SJCRH30 (cell line): ENCODE measurements at regions not wholly inside any gene's neighbourhood (a gene's known extent, or its start where the extent isn't known, plus 50 kb on each side); places are given as distances from the start of the nearest gene placed in this dataset.
"Not testable (repeated sequence)": the region's sequence is repeated elsewhere in the genome, so short reads cannot be mapped to it uniquely, and the experiment has no call there.

Experiments
- DNase-seq, 2 experiments: peaks; one replicate each; pipeline ENCODE4 v3.0.0-alpha.2; 2015 to 2020
- H3K27ac ChIP-seq: fragments of 250-450 bp; sonication (Bioruptor Pico); 2 replicates; pipeline ENCODE4 v1.5.1; 2020; ENCODE audit warnings: mild to moderate bottlenecking, moderate library complexity
- H3K27me3 ChIP-seq: fragments of 250-450 bp; sonication (Bioruptor Pico); 2 replicates; pipeline ENCODE4 v1.5.1; 2020; ENCODE audit warnings: mild to moderate bottlenecking, moderate library complexity
- H3K36me3 ChIP-seq: fragments of 250-450 bp; sonication (Bioruptor Pico); 2 replicates; pipeline ENCODE4 v1.5.1; 2020; ENCODE audit warnings: mild to moderate bottlenecking, moderate library complexity
- H3K4me1 ChIP-seq: fragments of 250-450 bp; sonication (Bioruptor Pico); 2 replicates; pipeline ENCODE4 v1.5.1; 2020; ENCODE audit warnings: mild to moderate bottlenecking, moderate library complexity
- H3K4me3 ChIP-seq: fragments of 250-450 bp; sonication (Bioruptor Pico); 2 replicates; pipeline ENCODE4 v1.5.1; 2020; ENCODE audit warnings: mild to moderate bottlenecking, moderate library complexity
- H3K9me3 ChIP-seq: fragments of 250-450 bp; sonication (Bioruptor Pico); replicated peaks from 2 replicates; pipeline ENCODE4 v1.5.1; 2020; ENCODE audit warnings: mild to moderate bottlenecking, moderate library complexity

GRCh38 chr10:42690449-42691360, 52.3 kb upstream of the ZNF33B start:
- Histone ChIP-seq H3K27me3 (no peaks in the 10 kb centered on the region), H3K36me3 (no peaks in the 10 kb centered on the region), H3K4me3 (no peak overlapping the region), H3K27ac (no peak overlapping the region), H3K9me3 (no peaks in the 10 kb centered on the region), H3K4me1 (no peaks in the 10 kb centered on the region)
- no peak for DNase-seq

- H3K27ac ChIP-seq: no peak overlapping the region
- H3K27me3 ChIP-seq: no peaks in the 10 kb centered on the region
- H3K9me3 ChIP-seq: no peaks in the 10 kb centered on the region
- H3K4me3 ChIP-seq: no peak overlapping the region
- DNase-seq: peak in 1 of 2 experiments; percentile 0
- H3K36me3 ChIP-seq: no peaks in the 10 kb centered on the region
- no peaks in the 10 kb centered on the region for H3K4me1 ChIP-seq
Measured at GRCh38 chr10:42691361-42692120, 53.2 kb upstream of the ZNF33B start.

- DNase-seq: no peak
- H3K9me3 ChIP-seq: no peaks in the 10 kb centered on the region
- no peaks in the 10 kb centered on the region for H3K36me3 ChIP-seq
- H3K27me3 ChIP-seq: no peaks in the 10 kb centered on the region
- H3K4me3 ChIP-seq: no peak overlapping the region
- H3K4me1 ChIP-seq: no peaks in the 10 kb centered on the region
- H3K27ac ChIP-seq: no peak overlapping the region
Measured at GRCh38 chr10:42697926-42698325, 59.6 kb upstream of the ZNF33B start.

DNA sequence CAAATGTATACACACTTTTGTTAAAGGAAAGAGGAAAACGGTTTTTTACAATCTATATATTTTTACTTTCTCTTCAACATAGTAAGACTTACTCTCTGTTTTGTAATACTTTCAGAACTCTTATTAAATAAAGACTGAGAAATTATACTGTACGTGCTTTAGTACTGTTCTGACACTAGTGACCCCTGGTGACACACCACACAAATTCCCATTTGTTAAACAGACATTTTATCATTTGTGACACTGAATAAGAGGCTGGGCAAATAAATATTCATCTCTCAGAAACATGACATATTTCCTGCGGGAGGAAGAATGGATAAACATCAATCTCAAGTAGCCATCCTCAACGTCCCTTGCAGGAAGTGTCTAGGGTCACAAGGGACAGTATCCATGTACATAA, 68.9 kb upstream of the ZNF33B start:
- no peak for DNase-seq
- Histone ChIP-seq H3K27ac (no peak overlapping the region), H3K4me1 (no peaks in the 10 kb centered on the region), H3K36me3 (no peaks in the 10 kb centered on the region), H3K4me3 (no peak overlapping the region), H3K9me3 (no peaks in the 10 kb centered on the region), H3K27me3 (no peaks in the 10 kb centered on the region)

DNA sequence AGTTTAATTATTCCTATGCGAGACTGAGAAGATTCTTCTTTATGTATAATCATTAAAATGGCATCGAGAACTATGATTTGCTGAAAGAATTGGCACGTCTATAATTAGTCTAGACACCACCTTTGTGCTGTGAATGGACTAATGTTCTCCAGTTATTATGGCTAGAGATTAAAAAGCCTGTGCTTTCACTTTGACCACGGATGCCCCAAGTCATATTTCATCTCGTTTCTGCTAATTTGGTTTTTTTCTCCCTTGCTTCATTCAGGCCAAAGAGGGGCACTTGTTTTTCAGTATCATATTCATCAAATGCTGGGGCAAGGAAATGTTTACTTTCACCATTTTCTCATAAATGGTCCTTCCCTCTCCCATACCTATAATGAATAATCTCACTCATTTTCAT, 63.3 kb upstream of the BMS1 start:
- not testable (repeated sequence) for H3K27me3 ChIP-seq, H3K4me1 ChIP-seq, H3K27ac ChIP-seq, H3K36me3 ChIP-seq, H3K9me3 ChIP-seq, H3K4me3 ChIP-seq, DNase-seq

- H3K4me3 ChIP-seq: no peak overlapping the region
- no peak overlapping the region for H3K27ac ChIP-seq
- DNase-seq: no peak
- no peaks in the 10 kb centered on the region for H3K9me3 ChIP-seq
- no peaks in the 10 kb centered on the region for H3K27me3 ChIP-seq
- H3K4me1 ChIP-seq: no peaks in the 10 kb centered on the region
- H3K36me3 ChIP-seq: no peaks in the 10 kb centered on the region
Measured at GRCh38 chr10:42722575-42722974, 60.0 kb upstream of the BMS1 start.

- not testable (repeated sequence) for H3K27ac ChIP-seq, H3K36me3 ChIP-seq, H3K9me3 ChIP-seq, DNase-seq, H3K27me3 ChIP-seq, H3K4me3 ChIP-seq, H3K4me1 ChIP-seq
Measured at GRCh38 chr10:42723549-42723948, 59.0 kb upstream of the BMS1 start.

DNA sequence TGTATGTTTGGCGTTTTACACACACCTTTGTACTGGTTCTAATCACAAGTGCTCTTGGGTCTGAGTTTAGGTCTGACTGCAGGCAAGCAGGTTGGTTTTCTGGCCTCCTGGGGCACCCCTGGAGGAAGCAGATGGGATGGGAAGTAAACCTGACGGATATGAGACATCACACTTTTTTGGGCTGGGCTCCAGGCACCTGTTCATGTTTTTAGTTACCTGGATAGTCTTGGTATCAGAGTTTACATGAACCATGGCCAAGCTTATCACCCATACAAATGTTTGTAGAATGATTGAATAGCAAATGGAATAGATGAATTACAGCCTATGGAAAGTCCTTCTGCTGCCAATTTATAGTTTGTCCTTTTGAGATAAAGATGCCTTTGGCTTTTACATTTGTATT, 57.9 kb upstream of the BMS1 start:
- not testable (repeated sequence) for H3K4me3 ChIP-seq, DNase-seq, H3K27me3 ChIP-seq, H3K27ac ChIP-seq, H3K9me3 ChIP-seq, H3K36me3 ChIP-seq, H3K4me1 ChIP-seq

- H3K9me3 ChIP-seq: no peaks in the 10 kb centered on the region
- DNase-seq: no peak
- H3K4me3 ChIP-seq: no peak overlapping the region
- no peak overlapping the region for H3K27ac ChIP-seq
- no peaks in the 10 kb centered on the region for H3K27me3 ChIP-seq
- H3K4me1 ChIP-seq: no peaks in the 10 kb centered on the region
- H3K36me3 ChIP-seq: no peaks in the 10 kb centered on the region
Measured at GRCh38 chr10:42732266-42732665, 50.3 kb upstream of the BMS1 start.
